ENCODE measurements at regions not wholly inside any gene's neighbourhood (a gene's known extent, or its start where the extent isn't known, plus 50 kb on each side); places are given as distances from the start of the nearest gene placed in this dataset.

- TF ChIP-seq CTCF (IDR thresholded peaks at IDR 0.05) (no peak), POLR2AphosphoS5 (IDR thresholded peaks at IDR 0.05) (no peak)
These were observed 209.9 kb upstream of the DMRT1 start for GRCh38 chr9:631596-631995.

Measured in prostate gland (tissue), 2 donors.